Neuronal stem cell (in vitro differentiated cells): ENCODE measurements at regions not wholly inside any gene's neighbourhood (a gene's known extent, or its start where the extent isn't known, plus 50 kb on each side); places are given as distances from the start of the nearest gene placed in this dataset.

Experiments
- DNase-seq: peaks from one replicate; pipeline ENCODE4 v3.0.0-alpha.2; 2013; ENCODE audit warnings: low spot score
- H2AFZ ChIP-seq: one replicate; pipeline ENCODE4 v1.6.1; 2013; ENCODE audit warnings: mild to moderate bottlenecking, low read length, inconsistent platforms
- H2AK5ac ChIP-seq: 2 replicates; pipeline ENCODE4 v1.6.1; 2013; ENCODE audit warnings: low read depth, mild to moderate bottlenecking, inconsistent platforms, low read length, moderate library complexity, mixed read lengths
- H2BK120ac ChIP-seq: 2 replicates; pipeline ENCODE4 v1.6.1; 2013; ENCODE audit warnings: low read depth, mild to moderate bottlenecking, inconsistent platforms, low read length, moderate library complexity, mixed read lengths
- H2BK12ac ChIP-seq: one replicate; pipeline ENCODE4 v1.6.1; 2013; ENCODE audit warnings: low read length, inconsistent platforms
- H2BK15ac ChIP-seq: 2 replicates; pipeline ENCODE4 v1.6.1; 2013; ENCODE audit warnings: mild to moderate bottlenecking, low read length, inconsistent platforms, mixed read lengths
- H2BK5ac ChIP-seq: one replicate; pipeline ENCODE4 v1.6.1; 2013; ENCODE audit warnings: inconsistent platforms, mild to moderate bottlenecking, low read length, moderate library complexity
- H3K14ac ChIP-seq: one replicate; pipeline ENCODE4 v1.6.1; 2013; ENCODE audit warnings: low read length, inconsistent platforms
- H3K18ac ChIP-seq: 2 replicates; pipeline ENCODE4 v1.6.1; 2013; ENCODE audit warnings: low read length, inconsistent platforms
- H3K23ac ChIP-seq: 2 replicates; pipeline ENCODE4 v1.6.1; 2013; ENCODE audit warnings: low read depth, mild to moderate bottlenecking, mixed read lengths, low read length, inconsistent platforms; ENCODE audit not compliant: poor library complexity
- H3K27ac ChIP-seq: replicated peaks from 3 replicates; pipeline ENCODE4 v1.5.1; 2013; ENCODE audit warnings: low read length, inconsistent platforms
- H3K27me3 ChIP-seq, 3 experiments: 2 replicates each; pipeline ENCODE4 v1.6.1; 2013; ENCODE audit warnings: low read length in 3 of 3, mild to moderate bottlenecking in 2 of 3, inconsistent platforms in 1 of 3, low read depth in 1 of 3, mixed read lengths in 1 of 3, moderate library complexity in 1 of 3; ENCODE audit not compliant: control insufficient read depth in 3 of 3, insufficient read depth in 3 of 3
- H3K36me3 ChIP-seq, 2 donors: replicated peaks in 1 of 2; 2 replicates each; pipeline ENCODE4 v1.6.1; 2013; ENCODE audit warnings: low read length in 2 of 2; ENCODE audit not compliant: control insufficient read depth in 2 of 2, insufficient read depth in 2 of 2
- H3K4ac ChIP-seq: 2 replicates; pipeline ENCODE4 v1.6.1; 2013; ENCODE audit warnings: inconsistent platforms, mild to moderate bottlenecking, low read length, moderate library complexity
- H3K4me1 ChIP-seq, 2 donors: 1 replicate in 1 of 2; 2 replicates in 1 of 2; pipeline ENCODE4 v1.6.1; 2013; ENCODE audit warnings: low read length in 2 of 2, low read depth in 1 of 2; ENCODE audit not compliant: control insufficient read depth in 2 of 2, insufficient read depth in 1 of 2
- H3K4me2 ChIP-seq: one replicate; pipeline ENCODE4 v1.6.1; 2013; ENCODE audit warnings: mild to moderate bottlenecking, low read length, inconsistent platforms; ENCODE audit not compliant: insufficient read depth, poor library complexity, severe bottlenecking
- H3K4me3 ChIP-seq, 2 donors: 2 replicates each; pipeline ENCODE4 v1.5.1; 2013; ENCODE audit warnings: low read length in 2 of 2, mild to moderate bottlenecking in 2 of 2, inconsistent platforms in 1 of 2, moderate library complexity in 1 of 2
- H3K79me1 ChIP-seq: one replicate; pipeline ENCODE4 v1.6.1; 2013; ENCODE audit warnings: low read depth, mild to moderate bottlenecking, inconsistent platforms, low read length, moderate library complexity
- H3K9ac ChIP-seq: one replicate; pipeline ENCODE4 v1.6.1; 2013; ENCODE audit warnings: mild to moderate bottlenecking, low read depth, low read length, inconsistent platforms; ENCODE audit not compliant: poor library complexity
- H3K9me3 ChIP-seq, 2 donors: replicated peaks in 1 of 2; 2 replicates each; pipeline versions ENCODE3 to v1.6.1; 2013; ENCODE audit warnings: low read length in 2 of 2, mild to moderate bottlenecking in 2 of 2, inconsistent platforms in 1 of 2, low read depth in 1 of 2, mixed read lengths in 1 of 2, moderate library complexity in 1 of 2; ENCODE audit not compliant: control insufficient read depth in 2 of 2, insufficient read depth in 1 of 2
- H4K8ac ChIP-seq: one replicate; pipeline ENCODE4 v1.6.1; 2013; ENCODE audit warnings: low read depth, mild to moderate bottlenecking, inconsistent platforms, low read length, moderate library complexity
- H4K91ac ChIP-seq: one replicate; pipeline ENCODE4 v1.6.1; 2013; ENCODE audit warnings: low read length, low read depth, mild to moderate bottlenecking, inconsistent platforms; ENCODE audit not compliant: poor library complexity
- WGBS, 2 donors: extraction: QIAGEN DNeasy Blood & Tissue Kit; methylation state at CpG; one replicate each; pipeline ENCODE4 v1.1.7; 2013; ENCODE audit warnings: missing lambda C conversion rate in 2 of 2, mixed read lengths in 1 of 2; ENCODE audit not compliant: insufficient read length in 2 of 2, insufficient replicate concordance in 1 of 2; ENCODE audit errors: extremely low coverage in 2 of 2; 5-methylcytosine and 5-hydroxymethylcytosine counted together

GRCh38 chr12:131221061-131221956, 267.6 kb downstream of the ADGRD1 start:
- H2BK120ac ChIP-seq, result peak overlapping the region; percentile 94
- H2AK5ac ChIP-seq, result peak overlapping the region; percentile 99
- no peak overlapping the region for H3K4me2 ChIP-seq
- peak overlapping the region; percentile 67 for H3K27ac ChIP-seq
- H3K18ac ChIP-seq, result peak overlapping the region; percentile 94
- H4K8ac ChIP-seq, result peak overlapping the region; percentile 17
- no CpG with 5 or more reads among the region's 17 CpGs for WGBS, 2 donors
- H4K91ac ChIP-seq, result no peak overlapping the region
- H2BK12ac ChIP-seq, result peak overlapping the region; percentile 98
- H3K9ac ChIP-seq, result peak overlapping the region; percentile 44
- no peak overlapping the region for H3K14ac ChIP-seq
- no peaks in the 10 kb centered on the region for H3K27me3 ChIP-seq
- peaks cover 35 to 40% of the 10 kb centered on the region in 2 donors for H3K4me1 ChIP-seq
- H3K4me3 ChIP-seq, result no peak overlapping the region
- H3K79me1 ChIP-seq, result peaks cover 1% of the 10 kb centered on the region
- peak overlapping the region; percentile 82 for H2BK5ac ChIP-seq
- peak overlapping the region; percentile 76 for H3K4ac ChIP-seq
- no peaks in the 10 kb centered on the region for H3K36me3 ChIP-seq
- no peak overlapping the region for H3K23ac ChIP-seq
- H2AFZ ChIP-seq, result peak overlapping the region; percentile 81
- H3K9me3 ChIP-seq, result no peaks in the 10 kb centered on the region
- H2BK15ac ChIP-seq, result peak overlapping the region; percentile 89
- DNase-seq, result no peak

- Histone ChIP-seq H2BK5ac (no peak overlapping the region), H2AK5ac (peak overlapping the region; percentile 99), H3K9ac (no peak overlapping the region), H3K23ac (no peak overlapping the region), H3K36me3 (no peaks in the 10 kb centered on the region), H3K4me2 (no peak overlapping the region), H2BK15ac (peak overlapping the region; percentile 59), H3K18ac (peak overlapping the region; percentile 20), H3K79me1 (peaks cover 1% of the 10 kb centered on the region), H3K27ac (peak overlapping the region; percentile 67), H3K4me1 (peaks cover 34 to 35% of the 10 kb centered on the region in 2 donors), H4K91ac (no peak overlapping the region), H3K27me3 (no peaks in the 10 kb centered on the region), H2AFZ (peak overlapping the region; percentile 81), H3K4ac (no peak overlapping the region), H3K14ac (no peak overlapping the region), H4K8ac (no peak overlapping the region), H3K9me3 (no peaks in the 10 kb centered on the region), H2BK12ac (no peak overlapping the region), H3K4me3 (no peak overlapping the region), H2BK120ac (peak overlapping the region; percentile 4)
- DNase-seq, result peak; percentile 37
- WGBS, 2 donors, result no CpG with 5 or more reads among the region's 5 CpGs
Observed at GRCh38 chr12:131221957-131222328, 268.2 kb downstream of the ADGRD1 start.

GRCh38 chr12:131222329-131223139, 268.8 kb downstream of the ADGRD1 start:
- Histone ChIP-seq H3K23ac (peak overlapping the region; percentile 73), H3K4me1 (peaks cover 29 to 32% of the 10 kb centered on the region in 2 donors), H3K14ac (peak overlapping the region; percentile 89), H2BK5ac (peak overlapping the region; percentile 93), H3K9me3 (no peaks in the 10 kb centered on the region), H2BK15ac (peak overlapping the region; percentile 97), H3K18ac (peak overlapping the region; percentile 93), H3K79me1 (peaks cover 1% of the 10 kb centered on the region), H3K4ac (peak overlapping the region; percentile 27), H3K27me3 (no peaks in the 10 kb centered on the region), H4K8ac (peak overlapping the region; percentile 48), H3K4me3 (peak overlapping the region in 1 of 2 donors; percentile 44), H3K36me3 (no peaks in the 10 kb centered on the region), H2BK120ac (peak overlapping the region; percentile 94), H3K4me2 (no peak overlapping the region), H3K9ac (no peak overlapping the region), H2BK12ac (peak overlapping the region; percentile 97), H2AK5ac (peak overlapping the region; percentile 99), H3K27ac (peak overlapping the region; percentile 67), H4K91ac (no peak overlapping the region), H2AFZ (peak overlapping the region; percentile 81)
- no peak for DNase-seq
- WGBS, 2 donors, result no CpG with 5 or more reads among the region's 22 CpGs
